Lower lobe of right lung (tissue), 2 donors: ENCODE measurements at regions not wholly inside any gene's neighbourhood (a gene's known extent, or its start where the extent isn't known, plus 50 kb on each side); places are given as distances from the start of the nearest gene placed in this dataset.
"Not testable (repeated sequence)": the region's sequence is repeated elsewhere in the genome, so short reads cannot be mapped to it uniquely, and the experiment has no call there.

ENCODE experiments used
- ATAC-seq, 2 donors: fragments of 200-7000 bp; cut with Tn5 transposase; one replicate each; pipeline ENCODE4 v1.9.1; 2020 to 2022; ENCODE audit warnings: mild to moderate bottlenecking in 2 of 2, moderate library complexity in 2 of 2
- DNase-seq: peaks from one replicate; pipeline ENCODE4 v3.0.0-alpha.2; 2020
- H3K27ac ChIP-seq: fragments of 200-600 bp; one replicate; pipeline ENCODE4 v1.8.0; 2022
- H3K27me3 ChIP-seq: fragments of 200-600 bp; one replicate; pipeline ENCODE4 v1.8.0; 2022; ENCODE audit warnings: low read depth
- H3K36me3 ChIP-seq: fragments of 200-600 bp; one replicate; pipeline ENCODE4 v1.8.0; 2022; ENCODE audit warnings: mild to moderate bottlenecking
- H3K4me1 ChIP-seq: fragments of 200-600 bp; one replicate; pipeline ENCODE4 v1.8.0; 2022
- H3K4me3 ChIP-seq: fragments of 200-600 bp; one replicate; pipeline ENCODE4 v1.8.0; 2022; ENCODE audit warnings: mild to moderate bottlenecking
- H3K9me3 ChIP-seq: fragments of 200-600 bp; one replicate; pipeline ENCODE4 v1.8.0; 2022
- CTCF ChIP-seq: fragments of 200-600 bp; IDR thresholded peaks from one replicate; pipeline ENCODE4 v1.8.0; 2022; ENCODE audit warnings: antibody characterized with exemption, mild to moderate bottlenecking
- intact Hi-C: fragments of 100-400 bp; cut with DNase I; formaldehyde crosslinking; loops from one replicate; pipeline ENCODE4 v1.11.0; 2022
- donor health status: DM: no; HTN: yes; CAD: no; lungs with severe emphysema.

- DNase-seq, H3K27me3 ChIP-seq, H3K36me3 ChIP-seq, H3K4me3 ChIP-seq, ATAC-seq, intact Hi-C loops, H3K27ac ChIP-seq, H3K9me3 ChIP-seq, H3K4me1 ChIP-seq: not testable (repeated sequence)
Observed at GRCh38 chr4:49177847-49178246, 191.8 kb downstream of the CWH43 start.

- intact Hi-C loops, ATAC-seq, H3K4me3 ChIP-seq, H3K9me3 ChIP-seq, DNase-seq, H3K27ac ChIP-seq, H3K4me1 ChIP-seq, H3K36me3 ChIP-seq, H3K27me3 ChIP-seq: not testable (repeated sequence)
Observed at GRCh38 chr4:49181088-49181487, 195.0 kb downstream of the CWH43 start.

GRCh38 chr4:49211396-49212194, 225.5 kb downstream of the CWH43 start:
- H3K4me3 ChIP-seq, H3K27me3 ChIP-seq, H3K4me1 ChIP-seq, ATAC-seq, H3K36me3 ChIP-seq, DNase-seq, H3K27ac ChIP-seq, intact Hi-C loops, H3K9me3 ChIP-seq: not testable (repeated sequence)

GRCh38 chr4:49213250-49213649, 227.2 kb downstream of the CWH43 start:
- H3K4me3 ChIP-seq, ATAC-seq, H3K4me1 ChIP-seq, H3K9me3 ChIP-seq, H3K27ac ChIP-seq, H3K27me3 ChIP-seq, DNase-seq, intact Hi-C loops, H3K36me3 ChIP-seq: not testable (repeated sequence)

- intact Hi-C loops, H3K27ac ChIP-seq, H3K27me3 ChIP-seq, H3K9me3 ChIP-seq, H3K4me3 ChIP-seq, DNase-seq, H3K36me3 ChIP-seq, ATAC-seq, H3K4me1 ChIP-seq: not testable (repeated sequence)
Observed at GRCh38 chr4:49213750-49214149, 227.7 kb downstream of the CWH43 start.

- H3K27ac ChIP-seq, DNase-seq, H3K36me3 ChIP-seq, H3K27me3 ChIP-seq, intact Hi-C loops, H3K4me3 ChIP-seq, H3K9me3 ChIP-seq, H3K4me1 ChIP-seq, ATAC-seq: not testable (repeated sequence)
Observed at GRCh38 chr4:49214453-49215081, 228.5 kb downstream of the CWH43 start.

- H3K4me1 ChIP-seq, H3K27ac ChIP-seq, H3K27me3 ChIP-seq, DNase-seq, ATAC-seq, H3K4me3 ChIP-seq, H3K9me3 ChIP-seq, H3K36me3 ChIP-seq, intact Hi-C loops: not testable (repeated sequence)
Observed at GRCh38 chr4:49215082-49215479, 229.0 kb downstream of the CWH43 start.

GRCh38 chr4:49216606-49217005, 230.5 kb downstream of the CWH43 start:
- intact Hi-C loops = not testable (repeated sequence)

GRCh38 chr4:49217492-49217891, 231.4 kb downstream of the CWH43 start:
- TF ChIP-seq CTCF = no peak
- H3K4me3 ChIP-seq = no peak overlapping the region
- ATAC-seq = no peak

More at GRCh38 chr4:49216606-49217005, 230.5 kb downstream of the CWH43 start:
- not testable (repeated sequence) for H3K4me3 ChIP-seq, ATAC-seq, H3K27me3 ChIP-seq, H3K9me3 ChIP-seq, H3K27ac ChIP-seq, DNase-seq, H3K36me3 ChIP-seq, H3K4me1 ChIP-seq

GRCh38 chr4:49218094-49218493, 232.0 kb downstream of the CWH43 start:
- H3K36me3 ChIP-seq, H3K4me3 ChIP-seq, intact Hi-C loops, H3K4me1 ChIP-seq, H3K27me3 ChIP-seq, ATAC-seq, H3K9me3 ChIP-seq, H3K27ac ChIP-seq, DNase-seq: not testable (repeated sequence)

More at GRCh38 chr4:49217492-49217891, 231.4 kb downstream of the CWH43 start:
- no peak for DNase-seq
- no peak overlapping the region for H3K27ac ChIP-seq
- H3K27me3 ChIP-seq = no peaks in the 10 kb centered on the region
- intact Hi-C loops = no loop called here
- no peaks in the 10 kb centered on the region for H3K36me3 ChIP-seq
- H3K4me1 ChIP-seq = no peaks in the 10 kb centered on the region
- H3K9me3 ChIP-seq = no peaks in the 10 kb centered on the region

- ATAC-seq, H3K27me3 ChIP-seq, H3K9me3 ChIP-seq, H3K4me1 ChIP-seq, DNase-seq, H3K27ac ChIP-seq, H3K36me3 ChIP-seq, H3K4me3 ChIP-seq, intact Hi-C loops: not testable (repeated sequence)
Observed at GRCh38 chr4:49218931-49219330, 232.9 kb downstream of the CWH43 start.

- H3K36me3 ChIP-seq, DNase-seq, ATAC-seq, H3K9me3 ChIP-seq, intact Hi-C loops, H3K27me3 ChIP-seq, H3K27ac ChIP-seq, H3K4me3 ChIP-seq, H3K4me1 ChIP-seq: not testable (repeated sequence)
Observed at GRCh38 chr4:49219489-49220225, 233.6 kb downstream of the CWH43 start.
